IPS-NIHi11 (cell line): ENCODE measurements at regions not wholly inside any gene's neighbourhood (a gene's known extent, or its start where the extent isn't known, plus 50 kb on each side); places are given as distances from the start of the nearest gene placed in this dataset.

Source experiments
- DNase-seq: peaks from one replicate; pipeline ENCODE4 v3.0.0; 2012; ENCODE audit warnings: mixed read lengths, low spot score

GRCh38 chr17:15177343-15177742 is 87.8 kb downstream of the PMP22 start:
- DNase-seq: no peak

- DNase-seq: no peak
These were observed 89.8 kb downstream of the PMP22 start for GRCh38 chr17:15175356-15175755.

- DNase-seq: peak; percentile 77
These were observed 93.7 kb downstream of the PMP22 start for GRCh38 chr17:15171167-15172047.

- DNase-seq: no peak
These were observed 95.5 kb downstream of the PMP22 start for GRCh38 chr17:15169676-15170075.

GRCh38 chr17:15168379-15168778 is 96.7 kb downstream of the PMP22 start:
- DNase-seq: no peak

- DNase-seq: no peak
These were observed 103.7 kb downstream of the PMP22 start for GRCh38 chr17:15161395-15161794.

GRCh38 chr17:15157051-15157450 is 108.1 kb downstream of the PMP22 start:
- no peak for DNase-seq

- no peak for DNase-seq
These were observed 110.5 kb downstream of the PMP22 start for GRCh38 chr17:15154618-15155017.

- DNase-seq: no peak
These were observed 119.5 kb downstream of the PMP22 start for GRCh38 chr17:15145621-15146020.

GRCh38 chr17:15143524-15143923 is 121.6 kb downstream of the PMP22 start:
- no peak for DNase-seq

- no peak for DNase-seq
These were observed 130.8 kb downstream of the PMP22 start for GRCh38 chr17:15134363-15134762.

GRCh38 chr17:15133826-15134225 is 131.3 kb downstream of the PMP22 start:
- DNase-seq: no peak

- no peak for DNase-seq
These were observed 132.0 kb downstream of the PMP22 start for GRCh38 chr17:15133143-15133542.

- DNase-seq: no peak
These were observed 134.7 kb downstream of the PMP22 start for GRCh38 chr17:15130426-15130825.

- DNase-seq: no peak
These were observed 135.1 kb downstream of the PMP22 start for GRCh38 chr17:15129986-15130385.

- no peak for DNase-seq
These were observed 140.4 kb downstream of the PMP22 start for GRCh38 chr17:15124746-15125145.

- no peak for DNase-seq
These were observed 140.9 kb downstream of the PMP22 start for GRCh38 chr17:15124264-15124595.

- no peak for DNase-seq
These were observed 141.4 kb downstream of the PMP22 start for GRCh38 chr17:15123593-15124263.

GRCh38 chr17:15122857-15123256 is 142.3 kb downstream of the PMP22 start:
- DNase-seq: no peak

- DNase-seq: no peak
These were observed 143.7 kb downstream of the PMP22 start for GRCh38 chr17:15121426-15121825.

- no peak for DNase-seq
These were observed 145.2 kb downstream of the PMP22 start for GRCh38 chr17:15119968-15120367.

- no peak for DNase-seq
These were observed 147.9 kb downstream of the PMP22 start for GRCh38 chr17:15117239-15117638.

- DNase-seq: no peak
These were observed 152.1 kb downstream of the PMP22 start for GRCh38 chr17:15112846-15113617.
